H1 (cell line): ENCODE measurements at regions not wholly inside any gene's neighbourhood (a gene's known extent, or its start where the extent isn't known, plus 50 kb on each side); places are given as distances from the start of the nearest gene placed in this dataset.

ENCODE experiments used
- CTCF ChIA-PET: fragments of 300-600 bp; sonication (Branson Sonifier 250); formaldehyde crosslinking; loops from one replicate; lab custom pipeline; 2021; ENCODE audit not compliant: partially characterized antibody; lab: Charles Lee
- POLR2A ChIA-PET: fragments of 300-600 bp; sonication (Branson Sonifier 250); formaldehyde crosslinking; loops from one replicate; lab custom pipeline; 2021; ENCODE audit warnings: inconsistent platforms; ENCODE audit not compliant: partially characterized antibody; lab: Charles Lee
- DNase-seq, 2 experiments: peaks; one replicate each; pipeline versions ENCODE4 v3.0.0 to v3.0.0-alpha.2; 2010 to 2022; ENCODE audit warnings: low spot score in 2 of 2, low read depth in 1 of 2, mixed read lengths in 1 of 2
- FAIRE-seq: peaks from 2 replicates; lab custom pipeline; 2011; peaks lifted over from hg19 to GRCh38; lab: Jason Lieb, UNC
- H2AFZ ChIP-seq: 2 replicates; pipeline ENCODE4 v1.8.1; 2012; ENCODE audit warnings: low read length, inconsistent platforms
- H2AK5ac ChIP-seq: 2 replicates; pipeline ENCODE4 v1.6.1; 2013; ENCODE audit warnings: low read depth, low read length
- H2BK120ac ChIP-seq: replicated peaks from 2 replicates; pipeline ENCODE3; 2013; ENCODE audit warnings: low read depth, low read length, inconsistent platforms
- H2BK12ac ChIP-seq: 2 replicates; pipeline ENCODE4 v1.6.1; 2013; ENCODE audit warnings: low read depth, low read length
- H2BK15ac ChIP-seq: 2 replicates; pipeline ENCODE4 v1.6.1; 2013; ENCODE audit warnings: low read length
- H2BK20ac ChIP-seq: 2 replicates; pipeline ENCODE4 v1.6.1; 2013; ENCODE audit warnings: low read length
- H2BK5ac ChIP-seq: 2 replicates; pipeline ENCODE4 v1.6.1; 2013; ENCODE audit warnings: low read depth, low read length
- H3K14ac ChIP-seq: 2 replicates; pipeline ENCODE4 v1.6.1; 2013; ENCODE audit warnings: inconsistent platforms; ENCODE audit not compliant: insufficient read length
- H3K18ac ChIP-seq: 2 replicates; pipeline ENCODE4 v1.6.1; 2013; ENCODE audit warnings: low read length; ENCODE audit errors: extremely low read depth
- H3K23ac ChIP-seq: 2 replicates; pipeline ENCODE4 v1.6.1; 2013; ENCODE audit warnings: inconsistent platforms; ENCODE audit not compliant: insufficient read length
- H3K23me2 ChIP-seq: 2 replicates; pipeline ENCODE4 v1.6.1; 2013; ENCODE audit warnings: low read depth, low read length
- H3K27ac ChIP-seq: 2 replicates; pipeline ENCODE4 v1.6.1; 2011; ENCODE audit warnings: low read depth, low read length, inconsistent platforms
- H3K27me3 ChIP-seq, 4 experiments: replicated peaks in 1 of 4; 1 replicate in 1 of 4; 2 replicates in 3 of 4; pipeline versions ENCODE4 v1.6.1 to v1.8.1; 2011 to 2013; ENCODE audit warnings: low read length in 3 of 4, mild to moderate bottlenecking in 3 of 4, inconsistent platforms in 2 of 4, mixed read lengths in 2 of 4, moderate library complexity in 1 of 4; ENCODE audit not compliant: control insufficient read depth in 3 of 4, insufficient read depth in 3 of 4; ENCODE audit errors: extremely low read depth in 1 of 4
- H3K36me3 ChIP-seq, 4 experiments: 2 replicates each; pipeline versions ENCODE4 v1.6.1 to v1.8.1; 2011 to 2013; ENCODE audit warnings: mild to moderate bottlenecking in 4 of 4, low read length in 3 of 4, moderate library complexity in 2 of 4, control low read depth in 1 of 4, inconsistent platforms in 1 of 4; ENCODE audit not compliant: insufficient read depth in 4 of 4, control insufficient read depth in 2 of 4
- H3K4ac ChIP-seq: replicated peaks from 2 replicates; pipeline ENCODE3; 2013; ENCODE audit warnings: low read length, low read depth, mixed read lengths, inconsistent platforms; ENCODE audit not compliant: insufficient read length
- H3K4me1 ChIP-seq, 4 experiments: replicated peaks in 1 of 4; 1 replicate in 1 of 4; 2 replicates in 3 of 4; pipeline versions ENCODE4 v1.6.1 to v1.8.1; 2011 to 2013; ENCODE audit warnings: low read length in 3 of 4, inconsistent platforms in 2 of 4, mixed read lengths in 1 of 4; ENCODE audit not compliant: insufficient read depth in 4 of 4, control insufficient read depth in 3 of 4
- H3K4me2 ChIP-seq, 2 experiments: 2 replicates each; pipeline versions ENCODE4 v1.6.1 to v1.8.1; 2011 to 2013; ENCODE audit warnings: low read depth in 2 of 2, low read length in 2 of 2, control low read depth in 1 of 2, inconsistent platforms in 1 of 2, mild to moderate bottlenecking in 1 of 2; ENCODE audit not compliant: insufficient read depth in 1 of 2
- H3K4me3 ChIP-seq, 4 experiments: fragments of 200-600, 300-600 bp in 1 of 4; sonication (generic), shearing (Covaris generic), sonication (Bioruptor Twin) in 1 of 4; 2 replicates each; pipeline versions ENCODE4 v1.5.1 to v1.8.1; 2011 to 2016; ENCODE audit warnings: low read length in 4 of 4, low read depth in 3 of 4, control low read depth in 2 of 4, inconsistent platforms in 2 of 4, mild to moderate bottlenecking in 2 of 4, mixed read lengths in 1 of 4, moderate library complexity in 1 of 4; ENCODE audit not compliant: insufficient read depth in 2 of 4; ENCODE audit errors: extremely low read depth in 1 of 4
- H3K56ac ChIP-seq: replicated peaks from 2 replicates; pipeline ENCODE3; 2013; ENCODE audit warnings: low read depth, mild to moderate bottlenecking, mixed read lengths, low read length, inconsistent platforms; ENCODE audit not compliant: insufficient read length
- H3K79me1 ChIP-seq: 2 replicates; pipeline ENCODE4 v1.6.1; 2013; ENCODE audit warnings: low read depth, low read length, control low read depth
- H3K79me2 ChIP-seq, 2 experiments: 2 replicates each; pipeline versions ENCODE4 v1.6.1 to v1.8.1; 2012 to 2013; ENCODE audit warnings: low read length in 2 of 2, mild to moderate bottlenecking in 2 of 2, inconsistent platforms in 1 of 2; ENCODE audit not compliant: insufficient read depth in 2 of 2, control insufficient read depth in 1 of 2
- H3K9ac ChIP-seq, 4 experiments: replicated peaks in 1 of 4; 1 replicate in 1 of 4; 2 replicates in 3 of 4; pipeline versions ENCODE4 v1.6.1 to v1.8.1; 2011 to 2013; ENCODE audit warnings: low read depth in 3 of 4, low read length in 3 of 4, control low read depth in 2 of 4, mild to moderate bottlenecking in 2 of 4, moderate library complexity in 2 of 4, inconsistent platforms in 1 of 4; ENCODE audit errors: extremely low read depth in 1 of 4
- H3K9me3 ChIP-seq, 2 experiments: 2 replicates each; pipeline versions ENCODE4 v1.6.1 to v1.8.1; 2012 to 2013; ENCODE audit warnings: mild to moderate bottlenecking in 2 of 2, moderate library complexity in 2 of 2, control low read depth in 1 of 2, inconsistent platforms in 1 of 2, low read depth in 1 of 2, low read length in 1 of 2, mixed read lengths in 1 of 2; ENCODE audit not compliant: insufficient read depth in 2 of 2
- H4K20me1 ChIP-seq, 2 experiments: replicated peaks in 1 of 2; 2 replicates each; pipeline versions ENCODE3 to v1.8.1; 2011 to 2013; ENCODE audit warnings: inconsistent platforms in 2 of 2, low read length in 2 of 2, mild to moderate bottlenecking in 1 of 2; ENCODE audit not compliant: insufficient read depth in 2 of 2, control insufficient read depth in 1 of 2
- H4K5ac ChIP-seq: 2 replicates; pipeline ENCODE4 v1.6.1; 2013; ENCODE audit warnings: low read length, low read depth, mixed read lengths, inconsistent platforms; ENCODE audit not compliant: insufficient read length
- H4K8ac ChIP-seq: 2 replicates; pipeline ENCODE4 v1.8.0; 2013; ENCODE audit warnings: mild to moderate bottlenecking, moderate library complexity, low read length, inconsistent platforms; ENCODE audit not compliant: insufficient read depth; ENCODE audit errors: extremely low read depth
- H4K91ac ChIP-seq: replicated peaks from 2 replicates; pipeline ENCODE3; 2013; ENCODE audit warnings: low read length, mixed read lengths, inconsistent platforms; ENCODE audit not compliant: insufficient read length
- FOSL1 ChIP-seq: IDR thresholded peaks from 2 replicates; pipeline ENCODE4 v1.6.1; 2011; ENCODE audit warnings: mild to moderate bottlenecking, low read depth, low read length, moderate library complexity; ENCODE audit not compliant: insufficient read depth
- JUN ChIP-seq: IDR thresholded peaks from 2 replicates; pipeline ENCODE4 v1.6.1; 2011; ENCODE audit warnings: low read depth, mild to moderate bottlenecking, improper control_type of control experiment, low read length
- MAFK ChIP-seq: IDR thresholded peaks from 2 replicates; pipeline ENCODE4 v1.6.1; 2012; ENCODE audit warnings: low read depth, mild to moderate bottlenecking, improper control_type of control experiment, low read length
- NANOG ChIP-seq: IDR thresholded peaks from 2 replicates; pipeline ENCODE4 v1.6.1; 2011; ENCODE audit warnings: low read length, low read depth, mild to moderate bottlenecking, inconsistent platforms; ENCODE audit not compliant: insufficient read depth, poor library complexity, severe bottlenecking
- NRF1 ChIP-seq: IDR thresholded peaks from 2 replicates; pipeline ENCODE4 v1.6.1; 2011; ENCODE audit warnings: mild to moderate bottlenecking, low read depth, low read length, improper control_type of control experiment
- POLR2AphosphoS5 ChIP-seq: IDR thresholded peaks from 2 replicates; pipeline ENCODE4 v1.6.1; 2011; ENCODE audit warnings: low read depth, low read length
- RAD21 ChIP-seq, 2 experiments: IDR thresholded peaks in 1 of 2; conservative IDR thresholded peaks in 1 of 2; 2 replicates each; pipeline ENCODE4 v1.6.1; 2011; ENCODE audit warnings: low read depth in 2 of 2, low read length in 2 of 2, improper control_type of control experiment in 1 of 2, inconsistent platforms in 1 of 2, mild to moderate bottlenecking in 1 of 2, moderate library complexity in 1 of 2
- RFX5 ChIP-seq: IDR thresholded peaks from 2 replicates; pipeline ENCODE4 v1.6.1; 2011; ENCODE audit warnings: low read depth, low read length, improper control_type of control experiment, borderline replicate concordance
- SIN3A ChIP-seq, 2 experiments: IDR thresholded peaks in 1 of 2; conservative IDR thresholded peaks in 1 of 2; 2 replicates each; pipeline ENCODE4 v1.6.1; 2011 to 2012; ENCODE audit warnings: low read length in 2 of 2, improper control_type of control experiment in 1 of 2, low read depth in 1 of 2, mild to moderate bottlenecking in 1 of 2
- SP1 ChIP-seq: IDR thresholded peaks from 2 replicates; pipeline ENCODE4 v1.6.1; 2011; ENCODE audit warnings: low read depth, low read length
- TAF1 ChIP-seq: IDR thresholded peaks from 2 replicates; pipeline ENCODE4 v1.6.1; 2011; ENCODE audit warnings: mild to moderate bottlenecking, low read depth, low read length
- TCF12 ChIP-seq: IDR thresholded peaks from 2 replicates; pipeline ENCODE4 v1.6.1; 2011; ENCODE audit warnings: low read depth, mild to moderate bottlenecking, low read length
- WGBS, 2 experiments: shearing (Covaris generic) in 1 of 2; methylation state at CpG; one replicate each; pipeline versions ENCODE4 v1.1.6 to v1.1.7; 2013 to 2015; ENCODE audit warnings: low lambda C conversion rate in 2 of 2, mixed read lengths in 2 of 2, inconsistent platforms in 1 of 2, low coverage in 1 of 2, missing lambda C conversion rate in 1 of 2; ENCODE audit not compliant: insufficient replicate concordance in 2 of 2, insufficient coverage in 1 of 2, insufficient read length in 1 of 2; ENCODE audit errors: extremely low coverage in 1 of 2, missing lambda C conversion rate in 1 of 2; 5-methylcytosine and 5-hydroxymethylcytosine counted together
- TF ChIP-seq, protein P1 (sequence below): IDR thresholded peaks from 2 replicates; pipeline ENCODE4 v1.6.1; 2011; ENCODE audit warnings: low read length, improper control_type of control experiment

DNA sequence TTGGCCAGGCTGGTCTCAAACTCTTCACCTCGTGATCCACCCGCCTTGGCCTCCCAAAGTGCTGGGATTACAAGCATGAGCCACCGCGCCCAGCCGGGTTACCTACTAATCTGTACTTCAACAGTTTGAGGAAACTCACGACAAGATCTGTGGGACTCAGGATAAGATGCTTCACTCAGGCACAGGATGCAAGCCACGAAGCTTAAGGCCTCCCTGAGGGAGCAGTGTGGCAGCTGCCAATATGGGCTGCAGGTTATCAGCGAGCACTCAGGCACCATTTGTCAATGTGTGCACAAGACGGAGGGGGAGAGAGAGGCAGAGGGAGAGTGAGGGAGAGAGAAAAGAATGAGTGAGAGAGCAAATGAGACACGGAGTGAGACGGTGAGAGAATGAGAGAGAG, 173.6 kb upstream of the RAB6C start:
- ChIA-PET CTCF (interaction anchor here (0.8 to 2.0 kb wide), 4 partner anchors 22 to 442 kb away, joined by 3 to 5 read pairs (median 4); no protein-coding TSS in a partner anchor), POLR2A (no interaction called here)
- Histone ChIP-seq H3K23me2 (no peaks in the 10 kb centered on the region), H3K79me1 (no peaks in the 10 kb centered on the region), H2BK5ac (0 out of 2 replicates have a peak overlapping the region, but pooled peaks have one; percentile 3), H3K4me1 (peaks cover 0 to 15% (median 8%) of the 10 kb centered on the region in 4 experiments; a peak in 4 of 7 replicates), H3K36me3 (no peaks in the 10 kb centered on the region), H3K14ac (peak overlapping the region; percentile 87), H3K9ac (no peak overlapping the region), H4K91ac (no peak overlapping the region), H2AK5ac (no peak overlapping the region), H2AFZ (peak overlapping the region; percentile 57; the same call in 1 of the 2 replicates), H3K56ac (no peak overlapping the region), H3K23ac (no peak overlapping the region), H3K4ac (peak overlapping the region; percentile 57), H3K18ac (peak overlapping the region; percentile 64; the same call in 1 of the 2 replicates), H2BK20ac (0 out of 2 replicates have a peak overlapping the region, but pooled peaks have one; percentile 88), H3K4me3 (no peak overlapping the region), H3K4me2 (no peak overlapping the region), H3K27me3 (no peaks in the 10 kb centered on the region), H4K20me1 (no peaks in the 10 kb centered on the region), H3K9me3 (no peaks in the 10 kb centered on the region), H3K79me2 (no peaks in the 10 kb centered on the region), H2BK15ac (peak overlapping the region; percentile 67; the same call in 1 of the 2 replicates), H2BK12ac (no peak overlapping the region), H4K8ac (no peak overlapping the region), H4K5ac (peak overlapping the region; percentile 2), H3K27ac (no peak overlapping the region), H2BK120ac (no peak overlapping the region)
- FAIRE-seq (no peak), DNase-seq (no peak)
- 93 to 100% methylated on average over 2 to 11 of the region's 11 CpGs for WGBS, 2 experiments
- TF ChIP-seq RAD21 (IDR thresholded peaks at IDR 0.05 in 1 of 2, conservative IDR thresholded peaks at IDR 0.05 in 1 of 2; ENCODE audit: low read depth in 2 of 2, low read length in 2 of 2) (no peak), SP1 (no peak), NRF1 (no peak), TCF12 (no peak), TAF1 (no peak), FOSL1 (no peak), RFX5 (no peak), MAFK (no peak), JUN (no peak), POLR2AphosphoS5 (no peak), NANOG (no peak), SIN3A (conservative IDR thresholded peaks at IDR 0.05 in 1 of 2, IDR thresholded peaks at IDR 0.05 in 1 of 2; ENCODE audit: low read depth in 1 of 2, low read length in 2 of 2) (no peak)
- TF ChIP-seq, protein P1, sequence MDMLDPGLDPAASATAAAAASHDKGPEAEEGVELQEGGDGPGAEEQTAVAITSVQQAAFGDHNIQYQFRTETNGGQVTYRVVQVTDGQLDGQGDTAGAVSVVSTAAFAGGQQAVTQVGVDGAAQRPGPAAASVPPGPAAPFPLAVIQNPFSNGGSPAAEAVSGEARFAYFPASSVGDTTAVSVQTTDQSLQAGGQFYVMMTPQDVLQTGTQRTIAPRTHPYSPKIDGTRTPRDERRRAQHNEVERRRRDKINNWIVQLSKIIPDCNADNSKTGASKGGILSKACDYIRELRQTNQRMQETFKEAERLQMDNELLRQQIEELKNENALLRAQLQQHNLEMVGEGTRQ: no peak
